ENCODE measurements at regions not wholly inside any gene's neighbourhood (a gene's known extent, or its start where the extent isn't known, plus 50 kb on each side); places are given as distances from the start of the nearest gene placed in this dataset.
"Not testable (repeated sequence)": the region's sequence is repeated elsewhere in the genome, so short reads cannot be mapped to it uniquely, and the experiment has no call there.

- DNase-seq, result no peak
Observed at GRCh38 chr9:100819980-100820379, 208.5 kb upstream of the PLPPR1 start.

DNA sequence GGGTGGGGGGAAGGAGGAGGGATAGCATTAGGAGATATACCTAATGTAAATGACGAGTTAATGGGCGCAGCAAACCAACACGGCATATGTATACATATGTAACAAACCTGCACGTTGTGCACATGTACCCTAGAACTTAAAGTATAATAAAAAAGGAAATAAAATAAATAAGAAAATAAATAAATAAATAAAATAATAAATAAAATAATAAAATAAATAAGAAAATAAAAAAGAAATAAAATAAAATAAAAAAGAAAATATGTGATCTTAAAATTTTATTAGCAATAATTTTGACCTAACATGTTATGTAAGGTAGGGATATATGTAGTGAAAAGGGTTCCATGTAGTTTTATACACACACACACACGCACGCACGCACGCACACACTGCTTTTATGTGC is 195.5 kb upstream of the PLPPR1 start:
- not testable (repeated sequence) for DNase-seq

GRCh38 chr9:100838857-100839256 is 189.7 kb upstream of the PLPPR1 start:
- DNase-seq, result no peak

- DNase-seq, result no peak
Observed at GRCh38 chr9:100848726-100849125, 179.8 kb upstream of the PLPPR1 start.

- no peak for DNase-seq
Observed at GRCh38 chr9:100852088-100852487, 176.4 kb upstream of the PLPPR1 start.

DNA sequence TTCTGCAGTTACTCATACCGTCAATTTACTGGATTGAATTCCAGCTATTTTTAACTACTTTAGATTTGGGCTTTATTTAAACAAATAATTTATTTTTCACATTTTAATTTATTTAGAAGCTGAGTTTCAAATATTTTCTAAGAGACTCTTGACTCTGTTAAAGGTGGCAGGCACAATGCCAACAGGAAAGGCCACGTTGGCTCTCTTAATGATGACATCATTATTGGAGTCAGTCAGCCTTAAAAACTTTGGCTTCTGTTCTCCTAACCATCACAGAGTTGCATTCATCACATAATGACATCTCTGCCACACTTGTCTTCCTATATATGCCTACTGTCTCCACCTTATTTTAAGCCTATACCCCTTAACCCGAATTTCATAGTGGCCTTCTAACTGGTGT is 172.3 kb upstream of the PLPPR1 start:
- no peak for DNase-seq

- no peak for DNase-seq
Observed at GRCh38 chr9:100865111-100865510, 163.4 kb upstream of the PLPPR1 start.

GRCh38 chr9:100865648-100866047 is 162.9 kb upstream of the PLPPR1 start:
- no peak for DNase-seq

DNA sequence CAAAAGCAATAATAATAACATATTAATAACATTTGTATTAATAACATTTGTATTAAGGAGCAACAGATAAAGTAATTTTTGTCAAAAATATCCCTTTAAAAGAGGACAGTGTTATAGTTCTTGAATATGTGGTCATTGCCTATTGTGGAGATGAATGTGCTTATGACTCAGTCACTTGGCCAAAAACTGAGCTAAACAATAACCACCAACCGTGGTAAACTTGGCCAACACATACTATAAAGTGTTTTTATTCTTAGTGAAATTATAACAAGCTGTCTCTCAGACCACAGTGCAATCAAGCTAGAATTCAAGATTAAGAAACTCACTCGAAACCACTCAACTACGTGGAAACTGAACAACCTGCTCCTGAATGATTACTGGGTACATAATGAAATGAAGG is 159.2 kb upstream of the PLPPR1 start:
- no peak for DNase-seq

- DNase-seq, result no peak
Observed at GRCh38 chr9:100879884-100880283, 148.6 kb upstream of the PLPPR1 start.

DNA sequence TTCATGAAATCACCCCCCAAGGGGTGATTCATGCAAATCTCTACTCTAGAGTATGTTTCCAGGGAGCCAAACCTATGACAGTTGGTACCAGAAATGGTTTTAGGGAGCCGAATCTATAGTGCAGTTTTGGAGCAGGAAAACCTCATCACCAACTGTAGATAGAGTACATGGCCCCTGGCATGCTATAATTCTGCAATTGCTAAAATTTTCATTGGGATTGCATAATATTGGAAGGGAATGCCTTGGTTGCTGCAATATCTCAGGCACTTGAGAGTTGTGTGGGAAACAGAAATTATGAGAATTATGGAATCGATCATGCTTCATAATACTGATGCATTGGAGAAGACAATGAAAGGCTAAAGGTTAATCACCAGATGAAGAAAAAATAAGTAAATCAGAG is 148.2 kb upstream of the PLPPR1 start:
- no peak for DNase-seq

- no peak for DNase-seq
Observed at GRCh38 chr9:100884518-100884917, 144.0 kb upstream of the PLPPR1 start.

DNA sequence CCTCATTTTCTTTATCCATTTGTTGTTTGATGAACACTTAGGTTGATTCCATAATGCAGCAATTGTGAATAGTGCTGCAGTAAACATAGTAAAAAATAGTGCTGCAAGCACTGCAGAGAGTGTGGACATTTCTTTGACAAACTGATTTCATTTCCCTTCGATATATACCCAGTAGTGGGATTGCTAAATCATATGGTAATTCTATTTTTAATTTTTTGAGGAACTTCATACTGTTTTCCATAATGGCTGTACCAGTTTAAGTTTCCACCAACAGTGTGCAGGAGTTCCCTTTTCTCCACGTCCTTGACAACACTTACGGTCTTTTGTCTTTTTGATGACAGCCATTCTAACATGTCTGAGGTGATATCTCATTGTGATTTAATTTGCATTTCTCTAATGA is 138.2 kb upstream of the PLPPR1 start:
- DNase-seq, result no peak

DNA sequence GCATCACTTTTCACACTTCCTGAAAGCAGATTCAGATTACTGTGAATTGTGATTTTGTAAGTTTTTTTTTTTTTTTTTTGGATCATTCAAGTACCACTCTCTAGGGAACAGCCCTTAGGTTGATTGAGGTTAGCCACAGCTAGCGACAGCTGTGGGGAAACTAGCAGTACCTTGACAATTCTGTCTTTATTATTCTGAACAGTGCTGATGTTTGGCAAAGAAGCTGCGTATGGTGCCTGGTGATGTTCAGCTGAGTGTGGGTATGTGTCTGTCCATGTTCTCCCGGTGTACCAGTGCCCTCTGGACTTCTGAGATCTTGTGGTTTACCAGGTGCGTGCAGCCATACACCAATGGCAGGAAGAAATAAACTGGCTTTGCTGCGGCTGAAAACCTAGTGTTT is 117.3 kb upstream of the PLPPR1 start:
- no peak for DNase-seq

GRCh38 chr9:100913257-100913656 is 115.3 kb upstream of the PLPPR1 start:
- DNase-seq, result no peak

DNA sequence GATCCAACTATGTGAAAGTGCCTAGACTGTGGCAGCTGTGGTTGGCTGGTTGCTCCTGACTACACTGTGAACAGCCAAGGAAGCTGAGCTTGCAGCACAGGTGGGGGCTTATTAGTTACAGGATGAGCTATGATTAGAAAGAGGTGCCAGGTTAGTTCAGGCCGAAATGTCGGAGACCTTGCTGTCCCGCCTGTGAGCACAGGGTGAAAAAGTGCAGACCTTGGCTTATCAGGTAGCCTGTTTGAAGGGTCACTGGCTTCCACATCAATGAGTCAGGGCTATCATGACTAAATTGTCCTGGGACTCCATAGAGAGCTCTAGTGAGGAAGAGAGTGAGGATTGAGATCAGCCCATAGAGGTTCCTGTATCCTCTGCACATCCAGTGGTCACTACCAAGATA is 114.3 kb upstream of the PLPPR1 start:
- DNase-seq, result no peak

- DNase-seq, result no peak
Observed at GRCh38 chr9:100919506-100919905, 109.0 kb upstream of the PLPPR1 start.

DNA sequence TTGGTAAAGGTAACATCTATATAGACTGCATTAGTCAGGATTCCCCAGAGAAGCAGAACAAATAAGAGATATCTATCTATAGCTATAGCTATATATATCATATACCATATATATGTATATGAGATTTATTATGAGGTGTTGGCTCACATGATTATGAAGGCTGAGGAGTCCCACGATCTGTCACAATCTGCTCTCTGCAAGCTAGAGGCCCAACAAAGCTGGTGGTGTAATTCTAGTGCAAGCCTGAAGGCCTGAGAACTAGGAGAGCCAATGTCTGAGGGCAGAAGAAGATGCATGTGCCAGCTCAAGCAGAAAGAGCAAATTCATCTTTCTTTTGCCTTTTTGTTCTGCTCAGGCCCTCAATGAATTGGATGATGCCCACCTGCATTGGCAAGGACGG is 102.2 kb upstream of the PLPPR1 start:
- no peak for DNase-seq

DNA sequence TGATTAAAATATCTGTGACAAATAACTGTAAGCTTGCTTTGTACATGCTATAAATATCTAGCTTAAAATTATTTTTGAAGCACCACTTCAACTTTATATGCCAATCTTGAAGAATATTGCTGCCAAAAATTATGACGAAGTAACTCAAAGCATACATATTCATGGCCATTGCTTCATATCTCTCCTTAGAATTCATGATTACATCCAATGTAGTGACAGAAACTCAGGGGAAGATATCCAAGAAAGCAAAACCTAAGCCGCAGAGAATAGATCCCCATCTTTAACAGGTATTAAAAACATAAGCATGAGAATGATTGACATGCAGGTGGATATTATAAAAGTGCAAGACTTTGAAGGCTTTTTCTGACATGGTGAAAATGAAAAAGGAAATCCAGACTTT is 100.8 kb upstream of the PLPPR1 start:
- DNase-seq, result no peak

GRCh38 chr9:100933656-100934055 is 94.9 kb upstream of the PLPPR1 start:
- DNase-seq, result no peak

DNA sequence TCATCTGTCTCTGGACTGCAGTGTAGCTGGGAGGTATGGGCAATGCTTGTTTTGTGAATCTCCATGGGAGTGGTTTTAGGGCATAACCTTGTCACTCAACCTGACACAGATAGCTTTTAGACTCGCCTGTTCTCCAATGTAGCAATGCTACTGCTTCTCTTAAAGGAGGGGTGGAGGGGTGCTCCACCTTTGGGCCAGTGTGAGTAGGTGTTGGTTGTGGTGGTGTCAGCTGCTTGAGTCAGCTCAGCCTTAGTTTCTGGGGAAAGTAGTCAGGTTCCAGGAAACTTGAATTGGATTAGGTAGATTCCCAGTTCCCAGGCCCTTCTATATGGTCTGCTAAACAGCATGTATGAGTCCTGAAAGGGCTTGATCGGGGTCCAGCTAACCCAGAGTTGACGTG is 91.1 kb upstream of the PLPPR1 start:
- no peak for DNase-seq

DNA sequence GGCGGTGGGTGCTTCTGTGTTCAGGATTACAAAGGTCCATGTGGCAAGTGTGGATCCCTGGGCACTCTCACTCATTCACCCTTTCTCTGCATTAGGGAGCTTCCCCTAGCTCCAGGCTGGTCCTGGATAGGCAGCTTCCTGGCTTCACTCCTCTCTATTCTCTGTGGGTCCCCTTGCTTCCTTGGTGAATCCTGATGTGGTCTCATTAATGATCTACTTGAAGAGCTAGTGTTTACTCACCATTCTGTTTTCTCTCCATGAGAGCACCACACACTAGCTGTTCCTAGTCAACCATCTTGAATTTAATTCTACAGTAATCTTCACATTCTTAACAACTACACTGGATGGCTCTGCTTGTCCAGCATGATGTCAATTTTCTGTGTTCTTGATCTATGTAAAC is 90.0 kb upstream of the PLPPR1 start:
- DNase-seq, result no peak

DNA sequence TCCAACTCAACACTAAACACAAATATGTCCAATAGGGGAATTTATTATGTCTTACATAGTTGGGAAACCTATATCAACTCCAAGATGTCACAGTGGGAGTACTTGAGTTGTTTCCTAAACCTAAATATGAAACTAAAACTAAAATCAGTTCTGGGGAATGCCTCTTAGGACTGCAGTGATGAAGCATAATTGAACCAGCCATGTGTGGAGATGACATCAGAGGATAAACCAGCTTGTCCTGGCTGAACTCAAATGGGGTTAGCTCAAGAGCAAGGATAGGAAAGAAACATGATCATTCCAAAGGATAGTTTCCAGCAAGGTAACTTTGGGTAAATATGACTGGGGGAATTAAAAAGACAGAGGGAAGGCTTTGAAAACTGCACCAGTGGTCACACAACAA is 88.9 kb upstream of the PLPPR1 start:
- no peak for DNase-seq

- no peak for DNase-seq
Observed at GRCh38 chr9:100959226-100959625, 69.3 kb upstream of the PLPPR1 start.
